ENCODE measurements at regions not wholly inside any gene's neighbourhood (a gene's known extent, or its start where the extent isn't known, plus 50 kb on each side); places are given as distances from the start of the nearest gene placed in this dataset.

- TF ChIP-seq, protein P1, sequence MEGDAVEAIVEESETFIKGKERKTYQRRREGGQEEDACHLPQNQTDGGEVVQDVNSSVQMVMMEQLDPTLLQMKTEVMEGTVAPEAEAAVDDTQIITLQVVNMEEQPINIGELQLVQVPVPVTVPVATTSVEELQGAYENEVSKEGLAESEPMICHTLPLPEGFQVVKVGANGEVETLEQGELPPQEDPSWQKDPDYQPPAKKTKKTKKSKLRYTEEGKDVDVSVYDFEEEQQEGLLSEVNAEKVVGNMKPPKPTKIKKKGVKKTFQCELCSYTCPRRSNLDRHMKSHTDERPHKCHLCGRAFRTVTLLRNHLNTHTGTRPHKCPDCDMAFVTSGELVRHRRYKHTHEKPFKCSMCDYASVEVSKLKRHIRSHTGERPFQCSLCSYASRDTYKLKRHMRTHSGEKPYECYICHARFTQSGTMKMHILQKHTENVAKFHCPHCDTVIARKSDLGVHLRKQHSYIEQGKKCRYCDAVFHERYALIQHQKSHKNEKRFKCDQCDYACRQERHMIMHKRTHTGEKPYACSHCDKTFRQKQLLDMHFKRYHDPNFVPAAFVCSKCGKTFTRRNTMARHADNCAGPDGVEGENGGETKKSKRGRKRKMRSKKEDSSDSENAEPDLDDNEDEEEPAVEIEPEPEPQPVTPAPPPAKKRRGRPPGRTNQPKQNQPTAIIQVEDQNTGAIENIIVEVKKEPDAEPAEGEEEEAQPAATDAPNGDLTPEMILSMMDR (optimal IDR thresholded peaks at IDR 0.05 in 1 of 3, IDR thresholded peaks at IDR 0.05 in 1 of 3, conservative IDR thresholded peaks at IDR 0.05 in 1 of 3; ENCODE audit: extremely low read depth in 1 of 3, insufficient read depth in 2 of 3, low read length in 3 of 3) = no peak
- TF ChIP-seq EZH2 (IDR thresholded peaks at IDR 0.05; ENCODE audit: low read length) = no peak
Measured at GRCh38 chrX:13381514-13381913, 61.7 kb upstream of the ATXN3L start.

Data from keratinocyte (primary cell).